ENCODE measurements at regions not wholly inside any gene's neighbourhood (a gene's known extent, or its start where the extent isn't known, plus 50 kb on each side); places are given as distances from the start of the nearest gene placed in this dataset.

DNA sequence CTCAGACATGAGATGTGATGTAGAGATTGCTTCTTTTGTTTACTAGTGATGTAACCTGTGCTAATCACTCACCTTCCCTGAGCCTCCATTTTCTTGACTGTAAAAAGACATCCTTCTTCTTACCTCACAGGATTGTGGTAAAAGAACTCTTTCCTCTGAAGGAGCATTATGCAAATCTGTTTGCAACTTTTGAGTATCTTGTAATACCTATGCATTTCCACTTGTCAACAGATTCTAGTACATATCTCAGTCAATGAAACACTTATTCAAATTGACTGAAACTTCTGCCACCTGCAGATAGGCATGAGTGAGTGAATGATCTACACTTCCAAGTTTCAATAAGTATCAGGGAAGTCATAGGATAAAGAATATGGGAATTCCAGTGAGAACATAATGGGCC is 174.7 kb downstream of the HHIPL2 start:
- TF ChIP-seq, protein P1, sequence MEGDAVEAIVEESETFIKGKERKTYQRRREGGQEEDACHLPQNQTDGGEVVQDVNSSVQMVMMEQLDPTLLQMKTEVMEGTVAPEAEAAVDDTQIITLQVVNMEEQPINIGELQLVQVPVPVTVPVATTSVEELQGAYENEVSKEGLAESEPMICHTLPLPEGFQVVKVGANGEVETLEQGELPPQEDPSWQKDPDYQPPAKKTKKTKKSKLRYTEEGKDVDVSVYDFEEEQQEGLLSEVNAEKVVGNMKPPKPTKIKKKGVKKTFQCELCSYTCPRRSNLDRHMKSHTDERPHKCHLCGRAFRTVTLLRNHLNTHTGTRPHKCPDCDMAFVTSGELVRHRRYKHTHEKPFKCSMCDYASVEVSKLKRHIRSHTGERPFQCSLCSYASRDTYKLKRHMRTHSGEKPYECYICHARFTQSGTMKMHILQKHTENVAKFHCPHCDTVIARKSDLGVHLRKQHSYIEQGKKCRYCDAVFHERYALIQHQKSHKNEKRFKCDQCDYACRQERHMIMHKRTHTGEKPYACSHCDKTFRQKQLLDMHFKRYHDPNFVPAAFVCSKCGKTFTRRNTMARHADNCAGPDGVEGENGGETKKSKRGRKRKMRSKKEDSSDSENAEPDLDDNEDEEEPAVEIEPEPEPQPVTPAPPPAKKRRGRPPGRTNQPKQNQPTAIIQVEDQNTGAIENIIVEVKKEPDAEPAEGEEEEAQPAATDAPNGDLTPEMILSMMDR (IDR thresholded peaks at IDR 0.05) = no peak
- TF ChIP-seq ZNF121 (CRISPR knock-in tag; IDR thresholded peaks at IDR 0.05) = no peak

Data from WTC11 (cell line).